B cell (primary cell): ENCODE measurements at regions not wholly inside any gene's neighbourhood (a gene's known extent, or its start where the extent isn't known, plus 50 kb on each side); places are given as distances from the start of the nearest gene placed in this dataset.

Source experiments
- ATAC-seq: fragments of 200-7000 bp; cut with Tn5 transposase; one replicate; pipeline ENCODE4 v1.10.0; 2021; ENCODE audit warnings: low read depth, mild to moderate bottlenecking, moderate number of reproducible peaks, moderate library complexity
- CTCF ChIA-PET: fragments of 350-600 bp; sonication (Branson Sonifier 250); formaldehyde crosslinking; loops from one replicate; lab custom pipeline; 2021; ENCODE audit warnings: antibody characterized with exemption, inconsistent platforms; lab: Charles Lee
- POLR2A ChIA-PET: fragments of 350-600 bp; sonication (Branson Sonifier 250); formaldehyde crosslinking; loops from one replicate; lab custom pipeline; 2021; ENCODE audit warnings: antibody characterized with exemption; lab: Charles Lee
- DNase-seq: peaks from one replicate; pipeline ENCODE4 v3.0.0; 2013
- H2AFZ ChIP-seq: 2 replicates; pipeline ENCODE4 v1.6.1; 2012; ENCODE audit warnings: mild to moderate bottlenecking, low read depth, low read length; ENCODE audit not compliant: insufficient read depth, poor library complexity, severe bottlenecking
- H3K27ac ChIP-seq, 2 donors: 1 replicate in 1 of 2; 2 replicates in 1 of 2; pipeline ENCODE4 v1.5.1; 2012 to 2013; ENCODE audit warnings: low read length in 2 of 2, mild to moderate bottlenecking in 2 of 2, moderate library complexity in 1 of 2
- H3K27me3 ChIP-seq, 4 experiments: fragments of 200-600 bp in 1 of 4; sonication (generic) in 1 of 4; replicated peaks in 1 of 4; 1 replicate in 2 of 4; 2 replicates in 2 of 4; pipeline versions ENCODE4 v1.6.1 to v1.7.0; 2013 to 2016; ENCODE audit warnings: low read length in 3 of 4, mild to moderate bottlenecking in 2 of 4, mixed read lengths in 1 of 4, moderate library complexity in 1 of 4; ENCODE audit not compliant: insufficient read depth in 4 of 4, control insufficient read depth in 3 of 4; ENCODE audit errors: control extremely low read depth in 1 of 4
- H3K36me3 ChIP-seq, 2 experiments: replicated peaks in 1 of 2; 1 replicate in 1 of 2; 2 replicates in 1 of 2; pipeline versions ENCODE4 v1.6.1 to v1.7.1; 2013; ENCODE audit warnings: low read length in 1 of 2; ENCODE audit not compliant: insufficient read depth in 2 of 2, control insufficient read depth in 1 of 2; ENCODE audit errors: control extremely low read depth in 1 of 2, extremely low read depth in 1 of 2
- H3K4me1 ChIP-seq, 2 donors: fragments of 200-600 bp in 1 of 2; sonication (generic) in 1 of 2; 1 replicate in 1 of 2; 2 replicates in 1 of 2; pipeline versions ENCODE4 v1.5.1 to v1.6.1; 2013 to 2017; ENCODE audit warnings: low read length in 2 of 2; ENCODE audit not compliant: control insufficient read depth in 2 of 2, insufficient read depth in 2 of 2
- H3K4me2 ChIP-seq: replicated peaks from 2 replicates; pipeline ENCODE3; 2012; ENCODE audit warnings: mild to moderate bottlenecking, low read depth, low read length; ENCODE audit not compliant: poor library complexity, severe bottlenecking
- H3K4me3 ChIP-seq, 5 experiments: fragments of 200-600 bp in 1 of 5; sonication (generic) in 1 of 5; 1 replicate in 3 of 5; 2 replicates in 2 of 5; pipeline versions ENCODE4 v1.5.1 to v1.7.0; 2011 to 2016; ENCODE audit warnings: low read length in 4 of 5, mild to moderate bottlenecking in 4 of 5, low read depth in 2 of 5, control low read depth in 1 of 5, moderate library complexity in 1 of 5; ENCODE audit not compliant: insufficient read depth in 1 of 5; ENCODE audit errors: control extremely low read depth in 1 of 5, extremely low read depth in 1 of 5
- H3K79me2 ChIP-seq: fragments of 200-600 bp; sonication (generic); one replicate; pipeline ENCODE4 v1.6.0; 2016; ENCODE audit warnings: low read length; ENCODE audit not compliant: control insufficient read depth, insufficient read depth
- H3K9ac ChIP-seq: fragments of 200-600 bp; sonication (generic); 2 replicates; pipeline ENCODE4 v1.6.1; 2017; ENCODE audit warnings: mild to moderate bottlenecking, low read length, moderate library complexity
- H3K9me3 ChIP-seq, 3 donors: one replicate each; pipeline versions ENCODE4 v1.6.1 to v1.7.1; 2013; ENCODE audit warnings: low read length in 2 of 3; ENCODE audit not compliant: control insufficient read depth in 2 of 3, insufficient read depth in 1 of 3; ENCODE audit errors: control extremely low read depth in 1 of 3
- H4K20me1 ChIP-seq: 2 replicates; pipeline ENCODE4 v1.6.0; 2012; ENCODE audit warnings: mild to moderate bottlenecking, low read length; ENCODE audit not compliant: insufficient read depth, control insufficient read depth, poor library complexity, severe bottlenecking
- H3K27ac Mint-ChIP-seq: one replicate; pipeline ENCODE4 v1.8.0; 2021; ENCODE audit warnings: mixed read lengths
- H3K27me3 Mint-ChIP-seq: one replicate; pipeline ENCODE4 v1.8.0; 2021; ENCODE audit warnings: mixed read lengths
- H3K4me1 Mint-ChIP-seq: one replicate; pipeline ENCODE4 v1.8.0; 2021; ENCODE audit warnings: mixed read lengths
- H3K4me3 Mint-ChIP-seq: one replicate; pipeline ENCODE4 v1.8.0; 2021; ENCODE audit warnings: mixed read lengths
- H3K9me3 Mint-ChIP-seq: one replicate; pipeline ENCODE4 v1.8.0; 2022; ENCODE audit warnings: mixed read lengths; ENCODE audit not compliant: insufficient read depth
- EZH2 ChIP-seq: IDR thresholded peaks from 2 replicates; pipeline ENCODE4 v1.6.1; 2012; ENCODE audit warnings: borderline replicate concordance, low read depth, mild to moderate bottlenecking, moderate library complexity, low read length; ENCODE audit not compliant: insufficient read depth, poor library complexity, severe bottlenecking
- WGBS: methylation state at CpG from one replicate; pipeline ENCODE4 v1.1.5; 2013; ENCODE audit warnings: missing lambda C conversion rate; ENCODE audit not compliant: insufficient coverage; 5-methylcytosine and 5-hydroxymethylcytosine counted together
- intact Hi-C: fragments of 100-400 bp; cut with micrococcal nuclease; formaldehyde crosslinking; loops from one replicate; pipeline ENCODE4 v1.10.0; 2022
- TF ChIP-seq, protein P1 (sequence below): fragments of 200-600 bp; IDR thresholded peaks from one replicate; pipeline ENCODE4 v1.8.0; 2022; ENCODE audit warnings: antibody characterized with exemption, mild to moderate bottlenecking

- TF ChIP-seq, protein P1, sequence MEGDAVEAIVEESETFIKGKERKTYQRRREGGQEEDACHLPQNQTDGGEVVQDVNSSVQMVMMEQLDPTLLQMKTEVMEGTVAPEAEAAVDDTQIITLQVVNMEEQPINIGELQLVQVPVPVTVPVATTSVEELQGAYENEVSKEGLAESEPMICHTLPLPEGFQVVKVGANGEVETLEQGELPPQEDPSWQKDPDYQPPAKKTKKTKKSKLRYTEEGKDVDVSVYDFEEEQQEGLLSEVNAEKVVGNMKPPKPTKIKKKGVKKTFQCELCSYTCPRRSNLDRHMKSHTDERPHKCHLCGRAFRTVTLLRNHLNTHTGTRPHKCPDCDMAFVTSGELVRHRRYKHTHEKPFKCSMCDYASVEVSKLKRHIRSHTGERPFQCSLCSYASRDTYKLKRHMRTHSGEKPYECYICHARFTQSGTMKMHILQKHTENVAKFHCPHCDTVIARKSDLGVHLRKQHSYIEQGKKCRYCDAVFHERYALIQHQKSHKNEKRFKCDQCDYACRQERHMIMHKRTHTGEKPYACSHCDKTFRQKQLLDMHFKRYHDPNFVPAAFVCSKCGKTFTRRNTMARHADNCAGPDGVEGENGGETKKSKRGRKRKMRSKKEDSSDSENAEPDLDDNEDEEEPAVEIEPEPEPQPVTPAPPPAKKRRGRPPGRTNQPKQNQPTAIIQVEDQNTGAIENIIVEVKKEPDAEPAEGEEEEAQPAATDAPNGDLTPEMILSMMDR: no peak
- TF ChIP-seq EZH2: no peak
- H3K27ac Mint-ChIP-seq: no peak overlapping the region
- no peak for DNase-seq
- H3K27me3 Mint-ChIP-seq: peaks cover 6% of the 10 kb centered on the region
- no peaks in the 10 kb centered on the region for H3K9me3 Mint-ChIP-seq
- H3K36me3 ChIP-seq: no peaks in the 10 kb centered on the region
- H3K4me1 ChIP-seq: no peaks in the 10 kb centered on the region
- no peak overlapping the region for H3K27ac ChIP-seq
- H3K9ac ChIP-seq: no peak overlapping the region
- ChIA-PET POLR2A (no interaction called here), CTCF (no interaction called here)
- H4K20me1 ChIP-seq: no peaks in the 10 kb centered on the region
- intact Hi-C loops: no loop called here
- no peak overlapping the region for H2AFZ ChIP-seq
- no peak for ATAC-seq
- 71% methylated on average over 9 of the region's 12 CpGs for WGBS
- no peak overlapping the region for H3K4me3 ChIP-seq
- H3K27me3 ChIP-seq: no peaks in the 10 kb centered on the region
- no peaks in the 10 kb centered on the region for H3K4me1 Mint-ChIP-seq
- H3K4me3 Mint-ChIP-seq: no peak overlapping the region
- H3K79me2 ChIP-seq: no peaks in the 10 kb centered on the region
- H3K4me2 ChIP-seq: no peak overlapping the region
- peaks cover 0 to 6% (median 0%) of the 10 kb centered on the region in 3 donors for H3K9me3 ChIP-seq
Measured at GRCh38 chr3:88307666-88308065, 157.9 kb downstream of the C3orf38 start.

DNA sequence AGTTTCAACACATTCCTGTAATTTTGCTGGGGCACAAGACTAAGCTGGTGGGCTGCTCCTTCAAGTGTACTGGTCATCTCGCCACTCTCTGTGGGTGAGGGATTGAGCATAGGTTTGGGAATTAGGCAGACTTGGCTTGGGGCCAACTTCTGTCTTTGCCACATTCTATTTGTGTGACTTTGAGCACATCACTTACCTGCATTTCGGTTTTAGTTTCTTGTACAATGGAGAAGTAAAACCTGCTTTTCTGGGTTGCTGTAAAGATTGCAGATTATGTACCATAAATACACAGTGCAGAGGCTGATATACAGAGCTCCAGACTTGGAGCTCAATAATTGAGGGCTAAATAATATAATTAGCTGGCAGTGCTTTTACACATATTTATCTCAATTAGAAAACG lies 162.1 kb downstream of the C3orf38 start:
- intact Hi-C loops: no loop called here
- Mint-ChIP-seq H3K27me3 (peaks cover 6% of the 10 kb centered on the region), H3K4me1 (no peaks in the 10 kb centered on the region), H3K4me3 (no peak overlapping the region), H3K27ac (no peak overlapping the region), H3K9me3 (no peaks in the 10 kb centered on the region)
- Histone ChIP-seq H4K20me1 (no peaks in the 10 kb centered on the region), H3K36me3 (no peaks in the 10 kb centered on the region), H3K4me1 (no peaks in the 10 kb centered on the region), H3K4me3 (no peak overlapping the region), H3K27me3 (no peaks in the 10 kb centered on the region), H3K79me2 (no peaks in the 10 kb centered on the region), H3K9ac (no peak overlapping the region), H3K4me2 (no peak overlapping the region), H2AFZ (no peak overlapping the region), H3K27ac (no peak overlapping the region), H3K9me3 (no peaks in the 10 kb centered on the region)
- ATAC-seq (no peak), DNase-seq (no peak)
- ChIA-PET POLR2A (no interaction called here), CTCF (no interaction called here)
- TF ChIP-seq, protein P1: no peak
- TF ChIP-seq EZH2: no peak
- no CpG with 5 or more reads among the region's 3 CpGs for whole genome bisulfite sequencing
